ENCODE measurements at regions not wholly inside any gene's neighbourhood (a gene's known extent, or its start where the extent isn't known, plus 50 kb on each side); places are given as distances from the start of the nearest gene placed in this dataset.

DNA sequence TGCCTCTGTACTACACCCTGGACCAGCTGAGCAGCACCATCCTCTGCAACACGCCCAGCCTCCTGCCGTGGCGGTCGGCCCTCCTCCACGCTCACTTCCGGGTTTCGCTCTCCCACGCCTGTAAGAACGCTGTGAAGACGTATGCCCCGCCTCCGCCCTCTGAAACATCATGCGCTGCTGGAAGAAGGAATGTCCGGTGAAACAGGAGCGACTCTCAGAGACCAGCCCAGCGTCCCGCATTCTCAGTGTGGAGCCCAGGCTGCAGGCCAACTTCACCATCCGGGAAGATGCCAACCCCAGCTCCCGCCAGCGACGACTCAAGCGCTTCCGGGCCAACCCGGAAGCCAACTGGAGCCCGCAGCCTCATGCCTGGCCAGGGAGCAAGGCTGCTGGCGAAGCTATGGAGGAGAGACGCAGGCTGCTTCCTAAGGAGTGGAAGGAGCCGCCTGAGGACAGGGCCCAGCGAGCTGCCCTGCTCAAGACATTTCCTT lies 186.1 kb upstream of the SLITRK2 start:
- DNase-seq: peak in 1 of 3 donors; percentile 38
- H3K27ac ChIP-seq: no peak overlapping the region
- TF ChIP-seq, protein P1, sequence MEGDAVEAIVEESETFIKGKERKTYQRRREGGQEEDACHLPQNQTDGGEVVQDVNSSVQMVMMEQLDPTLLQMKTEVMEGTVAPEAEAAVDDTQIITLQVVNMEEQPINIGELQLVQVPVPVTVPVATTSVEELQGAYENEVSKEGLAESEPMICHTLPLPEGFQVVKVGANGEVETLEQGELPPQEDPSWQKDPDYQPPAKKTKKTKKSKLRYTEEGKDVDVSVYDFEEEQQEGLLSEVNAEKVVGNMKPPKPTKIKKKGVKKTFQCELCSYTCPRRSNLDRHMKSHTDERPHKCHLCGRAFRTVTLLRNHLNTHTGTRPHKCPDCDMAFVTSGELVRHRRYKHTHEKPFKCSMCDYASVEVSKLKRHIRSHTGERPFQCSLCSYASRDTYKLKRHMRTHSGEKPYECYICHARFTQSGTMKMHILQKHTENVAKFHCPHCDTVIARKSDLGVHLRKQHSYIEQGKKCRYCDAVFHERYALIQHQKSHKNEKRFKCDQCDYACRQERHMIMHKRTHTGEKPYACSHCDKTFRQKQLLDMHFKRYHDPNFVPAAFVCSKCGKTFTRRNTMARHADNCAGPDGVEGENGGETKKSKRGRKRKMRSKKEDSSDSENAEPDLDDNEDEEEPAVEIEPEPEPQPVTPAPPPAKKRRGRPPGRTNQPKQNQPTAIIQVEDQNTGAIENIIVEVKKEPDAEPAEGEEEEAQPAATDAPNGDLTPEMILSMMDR (IDR thresholded peaks at IDR 0.05): no peak
- no peak for TF ChIP-seq POLR2A (IDR thresholded peaks at IDR 0.05)
- no peaks in the 10 kb centered on the region for H3K36me3 ChIP-seq
- no peaks in the 10 kb centered on the region for H3K9me3 ChIP-seq
- no peak overlapping the region for H3K4me3 ChIP-seq
- H3K4me1 ChIP-seq: no peaks in the 10 kb centered on the region
- no peaks in the 10 kb centered on the region for H3K27me3 ChIP-seq

DNA sequence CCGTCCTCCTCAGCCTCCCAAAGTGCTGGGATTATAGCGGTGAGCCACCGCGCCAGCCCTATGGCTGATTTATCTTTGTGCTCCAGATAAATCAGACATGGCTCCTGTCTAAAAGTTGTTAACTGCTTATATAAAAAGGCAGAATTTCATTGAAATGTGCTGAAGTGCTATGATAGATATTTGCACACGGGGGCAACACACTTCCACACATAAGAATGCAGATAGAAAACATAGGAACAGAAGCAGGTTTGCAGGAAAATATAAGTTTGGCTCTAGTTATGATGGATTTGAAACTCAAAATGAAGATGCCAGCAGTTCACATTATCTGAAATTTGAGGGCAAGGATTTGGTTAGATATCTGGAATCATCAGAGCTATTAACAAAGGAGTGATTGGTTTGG lies 163.1 kb upstream of the SLITRK2 start:
- H3K4me1 ChIP-seq: no peaks in the 10 kb centered on the region
- TF ChIP-seq, protein P1 (IDR thresholded peaks at IDR 0.05): no peak
- TF ChIP-seq POLR2A (IDR thresholded peaks at IDR 0.05): no peak
- H3K27me3 ChIP-seq: no peaks in the 10 kb centered on the region
- DNase-seq: no peak
- no peak overlapping the region for H3K4me3 ChIP-seq
- H3K9me3 ChIP-seq: no peaks in the 10 kb centered on the region
- no peaks in the 10 kb centered on the region for H3K36me3 ChIP-seq
- H3K27ac ChIP-seq: no peak overlapping the region

DNA sequence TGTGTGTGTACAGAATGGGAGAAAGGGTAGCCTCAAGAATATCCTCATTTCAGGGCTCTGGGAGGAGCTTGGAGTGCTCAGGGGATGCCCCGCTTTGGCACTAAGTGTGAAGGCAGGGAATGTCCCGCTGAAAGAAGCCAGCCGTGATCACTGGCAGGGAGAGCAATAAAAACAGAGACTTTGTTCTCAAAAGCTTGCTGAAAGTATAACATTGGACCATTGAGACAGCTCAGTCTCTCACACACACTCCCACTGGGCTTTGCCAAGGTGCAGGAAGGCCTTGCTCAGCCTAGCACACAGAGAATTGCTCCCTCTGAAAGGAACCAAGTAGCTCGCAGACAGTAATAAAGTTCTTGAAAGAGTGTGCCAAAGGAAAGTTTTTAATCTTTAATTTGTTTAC lies 143.8 kb upstream of the SLITRK2 start:
- H3K27me3 ChIP-seq: no peaks in the 10 kb centered on the region
- TF ChIP-seq, protein P1 (IDR thresholded peaks at IDR 0.05): no peak
- no peak for TF ChIP-seq POLR2A (IDR thresholded peaks at IDR 0.05)
- no peaks in the 10 kb centered on the region for H3K9me3 ChIP-seq
- no peaks in the 10 kb centered on the region for H3K4me1 ChIP-seq
- H3K36me3 ChIP-seq: no peaks in the 10 kb centered on the region
- DNase-seq: no peak
- H3K27ac ChIP-seq: no peak overlapping the region
- no peak overlapping the region for H3K4me3 ChIP-seq

GRCh38 chrX:145677109-145677817 lies 140.4 kb upstream of the SLITRK2 start:
- TF ChIP-seq, protein P1 (IDR thresholded peaks at IDR 0.05): no peak
- no peak for TF ChIP-seq POLR2A (IDR thresholded peaks at IDR 0.05)
- no peaks in the 10 kb centered on the region for H3K9me3 ChIP-seq
- H3K4me1 ChIP-seq: no peaks in the 10 kb centered on the region
- H3K27ac ChIP-seq: no peak overlapping the region
- no peaks in the 10 kb centered on the region for H3K27me3 ChIP-seq
- DNase-seq: no peak
- H3K4me3 ChIP-seq: no peak overlapping the region
- H3K36me3 ChIP-seq: no peaks in the 10 kb centered on the region

- Histone ChIP-seq H3K4me3 (no peak overlapping the region), H3K27me3 (no peaks in the 10 kb centered on the region), H3K36me3 (no peaks in the 10 kb centered on the region), H3K27ac (no peak overlapping the region), H3K4me1 (no peaks in the 10 kb centered on the region), H3K9me3 (no peaks in the 10 kb centered on the region)
- TF ChIP-seq POLR2A (IDR thresholded peaks at IDR 0.05): no peak
- TF ChIP-seq, protein P1 (IDR thresholded peaks at IDR 0.05): no peak
- no peak for DNase-seq
These were observed 134.9 kb upstream of the SLITRK2 start for GRCh38 chrX:145682518-145683298.

Data from Peyer's patch (tissue), 4 donors.